Glomerular endothelial cell (primary cell): ENCODE measurements at regions not wholly inside any gene's neighbourhood (a gene's known extent, or its start where the extent isn't known, plus 50 kb on each side); places are given as distances from the start of the nearest gene placed in this dataset.

Source experiments
- DNase-seq: peaks from one replicate; pipeline ENCODE4 v3.0.0-alpha.2; 2011; ENCODE audit warnings: low read depth, low spot score; ENCODE audit errors: extremely low read depth

GRCh38 chr3:72338082-72338941, 509.9 kb downstream of the SHQ1 start:
- no peak for DNase-seq

- DNase-seq: no peak
These were observed 510.8 kb downstream of the SHQ1 start for GRCh38 chr3:72337480-72337855.

- no peak for DNase-seq
These were observed 511.3 kb downstream of the SHQ1 start for GRCh38 chr3:72336821-72337479.

- no peak for DNase-seq
These were observed 512.1 kb downstream of the SHQ1 start for GRCh38 chr3:72336114-72336651.

GRCh38 chr3:72335458-72336095, 512.7 kb downstream of the SHQ1 start:
- no peak for DNase-seq

GRCh38 chr3:72334681-72335457, 513.4 kb downstream of the SHQ1 start:
- DNase-seq: no peak

- DNase-seq: no peak
These were observed 515.6 kb downstream of the SHQ1 start for GRCh38 chr3:72332689-72333088.

GRCh38 chr3:72332036-72332435, 516.2 kb downstream of the SHQ1 start:
- DNase-seq: no peak

GRCh38 chr3:72331076-72331475, 517.2 kb downstream of the SHQ1 start:
- DNase-seq: no peak

- no peak for DNase-seq
These were observed 518.9 kb downstream of the SHQ1 start for GRCh38 chr3:72329354-72329753.

- DNase-seq: no peak
These were observed 519.4 kb downstream of the SHQ1 start for GRCh38 chr3:72328755-72329277.

- no peak for DNase-seq
These were observed 521.2 kb downstream of the SHQ1 start for GRCh38 chr3:72327008-72327407.

GRCh38 chr3:72324253-72324811, 523.9 kb downstream of the SHQ1 start:
- no peak for DNase-seq

GRCh38 chr3:72323773-72324172, 524.5 kb downstream of the SHQ1 start:
- no peak for DNase-seq

GRCh38 chr3:72322264-72322976, 525.8 kb downstream of the SHQ1 start:
- DNase-seq: no peak

- DNase-seq: no peak
These were observed 527.3 kb downstream of the SHQ1 start for GRCh38 chr3:72320955-72321303.

GRCh38 chr3:72320095-72320954, 527.9 kb downstream of the SHQ1 start:
- no peak for DNase-seq

- DNase-seq: no peak
These were observed 528.8 kb downstream of the SHQ1 start for GRCh38 chr3:72319194-72320094.
